IMR-90 (cell line): ENCODE measurements at regions not wholly inside any gene's neighbourhood (a gene's known extent, or its start where the extent isn't known, plus 50 kb on each side); places are given as distances from the start of the nearest gene placed in this dataset.

Experiments
- ATAC-seq: fragments of 200-7000 bp; cut with Tn5 transposase; 2 replicates; pipeline ENCODE4 v1.9.1; 2020; ENCODE audit warnings: low read depth, mild to moderate bottlenecking, moderate library complexity
- BruUV-seq: library from RNA; stranded (reverse); fragments of 400-500 nt; replicated peaks from 2 replicates; lab custom pipeline; 2021; lab: Mats Ljungman, UMichigan
- CTCF ChIA-PET: fragments of 300-600 bp; formaldehyde crosslinking; extraction: SDS; loops from one replicate; lab custom pipeline; 2021; ENCODE audit warnings: antibody characterized with exemption; lab: Yijun Ruan, JAX
- POLR2A ChIA-PET: fragments of 300-600 bp; sonication (Branson Sonifier 250); formaldehyde crosslinking; loops from one replicate; lab custom pipeline; 2022; ENCODE audit warnings: antibody characterized with exemption; ENCODE audit not compliant: unreplicated experiment; lab: Charles Lee
- DNase-seq: peaks from one replicate; pipeline ENCODE4 v3.0.0; 2013
- H2AFZ ChIP-seq: replicated peaks from 2 replicates; pipeline ENCODE3; 2013; ENCODE audit warnings: low read length, mild to moderate bottlenecking; ENCODE audit not compliant: poor library complexity
- H2AK5ac ChIP-seq: 2 replicates; pipeline ENCODE4 v1.6.1; 2013; ENCODE audit warnings: low read depth, low read length, inconsistent platforms
- H2AK9ac ChIP-seq: replicated peaks from 2 replicates; pipeline ENCODE3; 2013; ENCODE audit warnings: mild to moderate bottlenecking, low read depth, low read length, moderate library complexity; ENCODE audit not compliant: poor library complexity
- H2BK120ac ChIP-seq: 2 replicates; pipeline ENCODE4 v1.6.1; 2013; ENCODE audit warnings: low read depth, low read length, inconsistent platforms
- H2BK15ac ChIP-seq: 3 replicates; pipeline ENCODE4 v1.6.1; 2013; ENCODE audit warnings: low read depth, low read length, inconsistent platforms
- H2BK20ac ChIP-seq: 2 replicates; pipeline ENCODE4 v1.6.1; 2013; ENCODE audit warnings: low read depth, mild to moderate bottlenecking, inconsistent platforms, low read length, moderate library complexity
- H2BK5ac ChIP-seq: 2 replicates; pipeline ENCODE4 v1.6.1; 2013; ENCODE audit warnings: mild to moderate bottlenecking, low read depth, low read length, inconsistent platforms; ENCODE audit not compliant: poor library complexity, severe bottlenecking
- H3K14ac ChIP-seq: replicated peaks from 2 replicates; pipeline ENCODE4 v1.6.1; 2013; ENCODE audit warnings: low read depth, low read length, inconsistent platforms
- H3K18ac ChIP-seq: 2 replicates; pipeline ENCODE4 v1.6.1; 2013; ENCODE audit warnings: low read depth, low read length, control low read depth
- H3K23ac ChIP-seq: 2 replicates; pipeline ENCODE4 v1.6.1; 2013; ENCODE audit warnings: low read depth, low read length, inconsistent platforms
- H3K27ac ChIP-seq: 2 replicates; pipeline ENCODE4 v1.5.1; 2013; ENCODE audit warnings: mild to moderate bottlenecking, control low read depth, low read length; ENCODE audit not compliant: insufficient read depth
- H3K27me3 ChIP-seq: 2 replicates; pipeline ENCODE4 v1.6.1; 2013; ENCODE audit warnings: low read length; ENCODE audit not compliant: control insufficient read depth, insufficient read depth
- H3K36me3 ChIP-seq: 2 replicates; pipeline ENCODE4 v1.6.1; 2013; ENCODE audit warnings: low read length, mixed read lengths; ENCODE audit not compliant: control insufficient read depth, insufficient read depth
- H3K4ac ChIP-seq: 2 replicates; pipeline ENCODE4 v1.6.1; 2013; ENCODE audit warnings: low read depth, low read length, inconsistent platforms
- H3K4me1 ChIP-seq: 2 replicates; pipeline ENCODE4 v1.6.1; 2013; ENCODE audit warnings: low read length, mixed read lengths; ENCODE audit not compliant: control insufficient read depth, insufficient read depth
- H3K4me2 ChIP-seq: 2 replicates; pipeline ENCODE4 v1.6.1; 2013; ENCODE audit warnings: low read depth, mild to moderate bottlenecking, control low read depth, low read length, moderate library complexity
- H3K4me3 ChIP-seq: 2 replicates; pipeline ENCODE4 v1.5.1; 2013; ENCODE audit warnings: low read depth, mild to moderate bottlenecking, control low read depth, low read length, moderate library complexity; ENCODE audit not compliant: insufficient read depth
- H3K56ac ChIP-seq: 2 replicates; pipeline ENCODE4 v1.6.1; 2013; ENCODE audit warnings: low read length, inconsistent platforms; ENCODE audit not compliant: insufficient read depth; ENCODE audit errors: extremely low read depth
- H3K79me1 ChIP-seq, 2 experiments: 2 replicates each; pipeline ENCODE4 v1.6.1; 2013; ENCODE audit warnings: low read length in 2 of 2, inconsistent platforms in 1 of 2, low read depth in 1 of 2
- H3K9ac ChIP-seq: 2 replicates; pipeline ENCODE4 v1.6.1; 2013; ENCODE audit warnings: low read depth, low read length, control low read depth
- H3K9me1 ChIP-seq: 2 replicates; pipeline ENCODE4 v1.6.1; 2013; ENCODE audit warnings: low read length, inconsistent platforms; ENCODE audit not compliant: insufficient read depth
- H3K9me3 ChIP-seq: 2 replicates; pipeline ENCODE4 v1.6.1; 2013; ENCODE audit warnings: low read length; ENCODE audit not compliant: control insufficient read depth, insufficient read depth
- H4K20me1 ChIP-seq: 2 replicates; pipeline ENCODE4 v1.6.1; 2013; ENCODE audit warnings: low read length, inconsistent platforms; ENCODE audit not compliant: insufficient read depth
- H4K5ac ChIP-seq: 2 replicates; pipeline ENCODE4 v1.6.1; 2013; ENCODE audit warnings: mild to moderate bottlenecking, low read depth, low read length, control low read depth
- H4K8ac ChIP-seq, 2 experiments: 2 replicates each; pipeline ENCODE4 v1.6.1; 2013; ENCODE audit warnings: low read depth in 2 of 2, low read length in 2 of 2, control low read depth in 1 of 2, inconsistent platforms in 1 of 2
- H4K91ac ChIP-seq: 2 replicates; pipeline ENCODE4 v1.6.1; 2013; ENCODE audit warnings: low read depth, low read length, inconsistent platforms; ENCODE audit not compliant: insufficient read depth
- BHLHE40 ChIP-seq: fragments of 150-350 bp; IDR thresholded peaks from 2 replicates; pipeline ENCODE4 v1.6.1; 2016; ENCODE audit warnings: mild to moderate bottlenecking, low read depth, low read length
- CHD1 ChIP-seq: IDR thresholded peaks from 2 replicates; pipeline ENCODE4 v1.6.1; 2012; ENCODE audit warnings: low read depth, low read length, improper control_type of control experiment
- RAD21 ChIP-seq: IDR thresholded peaks from 2 replicates; pipeline ENCODE4 v1.6.1; 2012; ENCODE audit warnings: low read length, improper control_type of control experiment
- USF2 ChIP-seq: fragments of 150-350 bp; IDR thresholded peaks from 2 replicates; pipeline ENCODE4 v1.6.1; 2017; ENCODE audit warnings: mild to moderate bottlenecking, antibody characterized with exemption, low read length, low read depth
- WGBS, 2 experiments: methylation state at CpG; one replicate each; pipeline versions ENCODE4 v1.1.5 to v1.1.7; 2013; ENCODE audit warnings: missing lambda C conversion rate in 2 of 2; ENCODE audit not compliant: insufficient read length in 1 of 2; ENCODE audit errors: extremely low coverage in 2 of 2; 5-methylcytosine and 5-hydroxymethylcytosine counted together
- dilution Hi-C: fragments of 300-500 bp; cut with HindIII; formaldehyde crosslinking; loops from one replicate; pipeline ENCODE4 v1.14.3; 2018; ENCODE audit warnings: low sequenced_read_pairs; ENCODE audit not compliant: unreplicated experiment
- in situ Hi-C: fragments of 300-500 bp; cut with MboI; formaldehyde crosslinking; loops from 3 replicates; pipeline ENCODE4 v1.14.3; 2019; ENCODE audit warnings: low sequenced_read_pairs, inconsistent platforms, mixed read lengths
- intact Hi-C: fragments of 100-400 bp; cut with micrococcal nuclease; formaldehyde crosslinking; loops from 2 replicates; pipeline ENCODE4 v1.10.0; 2022

GRCh38 chr7:25832929-25833328 lies 319.1 kb upstream of the NFE2L3 start:
- H3K4ac ChIP-seq: no peak overlapping the region
- no peaks in the 10 kb centered on the region for H3K36me3 ChIP-seq
- H2AFZ ChIP-seq: no peak overlapping the region
- H3K79me1 ChIP-seq: no peaks in the 10 kb centered on the region
- no peak overlapping the region for H2BK120ac ChIP-seq
- no peak overlapping the region for H3K14ac ChIP-seq
- no peaks in the 10 kb centered on the region for H3K27me3 ChIP-seq
- in situ Hi-C loops (no loop called here), dilution Hi-C loops (no loop called here), intact Hi-C loops (no loop called here)
- no peak overlapping the region for H2AK5ac ChIP-seq
- H4K5ac ChIP-seq: peak overlapping the region; percentile 51; the same call in 1 of the 2 replicates
- BruUV-seq: no TSS peak
- TF ChIP-seq CHD1: no peak
- no peak for TF ChIP-seq USF2
- TF ChIP-seq RAD21: no peak
- TF ChIP-seq BHLHE40: no peak
- H2BK20ac ChIP-seq: no peak overlapping the region
- no peak overlapping the region for H3K23ac ChIP-seq
- no peaks in the 10 kb centered on the region for H4K20me1 ChIP-seq
- no peaks in the 10 kb centered on the region for H3K9me1 ChIP-seq
- POLR2A ChIA-PET: no interaction called here
- CTCF ChIA-PET: no interaction called here
- peak overlapping the region; percentile 68; the same call in 1 of the 2 replicates for H3K18ac ChIP-seq
- H3K9ac ChIP-seq: no peak overlapping the region
- H3K27ac ChIP-seq: peak overlapping the region; percentile 50; the same call in 1 of the 2 replicates
- DNase-seq (no peak), ATAC-seq (no peak)
- no peak overlapping the region for H4K8ac ChIP-seq
- H2BK5ac ChIP-seq: no peak overlapping the region
- no peak overlapping the region for H2AK9ac ChIP-seq
- peaks cover 13% of the 10 kb centered on the region for H3K4me1 ChIP-seq
- no peak overlapping the region for H3K4me2 ChIP-seq
- WGBS, 2 experiments: no CpG with 5 or more reads among the region's 2 CpGs
- H3K9me3 ChIP-seq: no peaks in the 10 kb centered on the region
- H4K91ac ChIP-seq: no peak overlapping the region
- no peak overlapping the region for H2BK15ac ChIP-seq
- H3K4me3 ChIP-seq: no peak overlapping the region
- H3K56ac ChIP-seq: no peak overlapping the region
